CD4-positive, alpha-beta T cell treated with Interleukin-4 for 1 hour (primary cell): ENCODE measurements at regions not wholly inside any gene's neighbourhood (a gene's known extent, or its start where the extent isn't known, plus 50 kb on each side); places are given as distances from the start of the nearest gene placed in this dataset.

Experiments used
- DNase-seq, 2 donors: peaks; one replicate each; pipeline ENCODE4 v3.0.0-alpha.2; 2020 to 2022

DNA sequence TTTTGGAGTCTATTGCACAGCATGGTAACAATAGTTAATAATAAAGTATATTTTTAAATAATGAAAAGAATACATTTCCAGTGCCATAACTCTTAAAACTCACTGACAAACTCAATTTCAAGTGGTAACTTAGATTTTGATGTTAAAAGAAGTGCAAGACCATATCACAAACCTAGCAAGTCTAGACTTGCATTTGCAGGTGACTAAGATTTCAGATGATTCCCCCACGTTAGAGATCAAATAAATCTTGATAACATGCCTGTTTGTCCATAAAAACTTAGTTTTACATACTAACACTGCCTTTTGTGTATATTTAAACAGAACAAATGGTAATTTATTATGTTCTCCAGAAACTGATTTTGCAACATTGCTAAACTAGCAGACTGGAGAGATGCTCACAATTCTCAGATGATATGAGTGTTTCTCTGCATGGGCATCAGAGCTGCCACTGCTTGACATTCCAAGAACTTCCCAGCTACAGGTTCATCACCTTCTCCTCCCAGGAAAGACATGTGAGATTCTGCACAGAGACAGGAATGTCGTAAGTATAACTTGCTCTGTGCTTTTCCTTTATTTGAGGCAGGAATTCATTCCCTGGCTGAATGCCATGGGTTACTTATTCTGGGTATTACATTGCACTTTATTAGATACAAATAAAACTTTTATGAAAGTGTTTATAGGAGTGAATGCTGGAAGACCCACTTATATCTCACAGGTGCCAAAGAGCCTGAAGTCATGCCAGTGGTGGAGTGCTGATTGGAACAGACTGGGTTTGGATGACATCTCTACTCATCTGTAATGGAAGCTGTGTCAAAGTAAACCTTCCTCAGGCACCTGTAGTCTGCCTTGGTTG, 160.2 kb upstream of the FOXA2 start:
- DNase-seq = no peak

DNA sequence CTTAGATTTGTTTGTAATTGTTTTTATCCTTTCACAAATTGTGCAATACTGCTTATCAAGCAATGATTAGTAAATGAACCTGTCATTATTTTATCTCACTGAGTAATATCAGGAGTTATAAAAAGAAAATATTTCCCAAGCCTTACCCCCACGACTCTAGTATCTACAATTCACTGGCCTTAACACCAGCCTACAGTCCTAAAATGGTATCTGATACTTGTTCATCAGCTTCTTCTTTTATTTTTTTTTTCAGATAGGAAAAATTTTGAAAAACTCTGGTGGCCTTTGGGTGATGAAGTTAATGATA, 160.8 kb upstream of the FOXA2 start:
- no peak for DNase-seq

GRCh38 chr20:22746957-22747356, 162.6 kb upstream of the FOXA2 start:
- no peak for DNase-seq

DNA sequence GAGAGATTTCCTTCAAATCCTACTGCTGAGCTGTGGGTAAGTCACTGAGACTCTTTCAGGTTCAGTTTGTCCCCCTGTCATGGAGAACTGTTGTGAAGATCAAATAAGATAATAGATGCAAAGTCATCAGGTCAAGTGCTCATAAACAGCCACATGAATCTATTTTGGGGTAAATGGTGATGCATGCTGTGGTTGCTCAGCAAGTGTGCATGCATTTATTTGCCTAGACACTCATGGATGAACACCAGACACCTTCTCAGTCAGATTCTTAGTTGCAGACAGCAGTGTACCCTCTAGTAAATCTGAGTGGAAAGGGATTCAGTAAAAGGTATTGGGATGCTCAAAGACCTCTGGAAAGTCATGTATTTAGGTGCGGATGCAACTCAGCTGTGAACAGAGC, 168.0 kb upstream of the FOXA2 start:
- no peak for DNase-seq

DNA sequence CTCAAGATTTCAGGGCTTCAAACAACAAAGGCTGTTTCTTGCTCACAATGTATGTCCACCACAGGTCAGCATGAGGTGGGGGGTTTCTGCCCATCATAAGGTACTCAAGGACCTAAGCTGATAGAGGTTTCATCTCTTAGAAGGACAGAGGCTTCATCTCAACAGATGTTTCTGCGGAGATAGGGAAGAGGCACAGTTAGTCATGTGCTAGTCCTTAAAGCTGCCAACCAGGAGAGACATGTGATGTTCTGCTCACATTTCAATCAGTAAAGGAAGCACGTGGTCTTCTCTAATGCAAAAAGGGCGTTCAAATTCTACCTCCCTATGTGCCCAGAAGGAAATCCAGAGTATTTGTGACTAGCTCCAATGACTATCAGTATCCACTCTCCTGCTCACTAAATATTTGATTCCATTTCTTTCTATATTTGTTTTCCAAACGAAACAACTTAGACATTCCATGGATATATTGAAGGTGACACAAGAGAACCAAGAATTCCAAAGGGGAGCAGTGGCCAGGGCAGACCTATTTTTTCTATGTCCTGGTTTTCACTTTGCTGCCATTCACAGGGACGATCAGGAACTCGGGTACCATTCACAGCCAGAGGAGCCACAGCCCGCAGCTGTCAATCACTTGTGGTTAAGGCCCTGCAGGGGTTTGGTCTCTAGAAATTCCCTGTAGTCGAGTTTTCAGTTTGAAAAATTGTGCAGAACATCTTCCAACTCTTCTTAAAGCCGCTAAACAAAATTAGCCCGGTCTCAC, 173.2 kb upstream of the FOXA2 start:
- DNase-seq = no peak

- no peak for DNase-seq
These were observed 174.4 kb upstream of the FOXA2 start for GRCh38 chr20:22758815-22759214.

GRCh38 chr20:22762576-22763256, 178.3 kb upstream of the FOXA2 start:
- DNase-seq = no peak

DNA sequence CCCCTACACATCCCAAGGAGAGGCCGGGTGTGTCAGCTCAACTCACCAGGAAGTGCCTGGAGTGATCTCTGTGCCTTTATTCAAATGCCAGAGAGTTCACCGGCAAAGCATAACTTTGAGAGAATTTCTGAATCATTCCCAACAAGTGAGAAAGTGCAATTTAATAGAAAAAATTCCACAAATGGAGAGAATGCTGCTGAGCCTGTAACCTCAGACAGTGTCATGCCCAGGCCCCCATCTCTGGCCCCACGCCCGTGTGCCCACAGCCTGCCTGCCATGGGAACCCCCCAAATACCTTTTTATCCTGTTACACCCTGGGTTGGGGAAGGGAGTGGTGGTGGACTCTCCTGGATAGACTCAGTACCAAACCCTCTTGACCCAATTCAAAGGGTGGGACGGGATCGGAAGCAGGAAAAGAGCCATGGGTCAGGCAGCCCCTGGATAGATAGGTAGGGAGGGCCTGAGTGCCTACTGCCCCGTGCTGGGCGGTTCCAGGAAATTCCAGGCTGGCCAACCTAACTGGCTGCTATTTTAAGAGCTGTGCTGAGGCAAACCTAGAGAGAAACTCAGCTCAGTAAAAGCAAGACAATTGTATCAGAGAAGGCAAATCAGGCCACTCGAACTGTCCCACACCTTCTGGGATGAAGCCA, 179.0 kb upstream of the FOXA2 start:
- no peak for DNase-seq

DNA sequence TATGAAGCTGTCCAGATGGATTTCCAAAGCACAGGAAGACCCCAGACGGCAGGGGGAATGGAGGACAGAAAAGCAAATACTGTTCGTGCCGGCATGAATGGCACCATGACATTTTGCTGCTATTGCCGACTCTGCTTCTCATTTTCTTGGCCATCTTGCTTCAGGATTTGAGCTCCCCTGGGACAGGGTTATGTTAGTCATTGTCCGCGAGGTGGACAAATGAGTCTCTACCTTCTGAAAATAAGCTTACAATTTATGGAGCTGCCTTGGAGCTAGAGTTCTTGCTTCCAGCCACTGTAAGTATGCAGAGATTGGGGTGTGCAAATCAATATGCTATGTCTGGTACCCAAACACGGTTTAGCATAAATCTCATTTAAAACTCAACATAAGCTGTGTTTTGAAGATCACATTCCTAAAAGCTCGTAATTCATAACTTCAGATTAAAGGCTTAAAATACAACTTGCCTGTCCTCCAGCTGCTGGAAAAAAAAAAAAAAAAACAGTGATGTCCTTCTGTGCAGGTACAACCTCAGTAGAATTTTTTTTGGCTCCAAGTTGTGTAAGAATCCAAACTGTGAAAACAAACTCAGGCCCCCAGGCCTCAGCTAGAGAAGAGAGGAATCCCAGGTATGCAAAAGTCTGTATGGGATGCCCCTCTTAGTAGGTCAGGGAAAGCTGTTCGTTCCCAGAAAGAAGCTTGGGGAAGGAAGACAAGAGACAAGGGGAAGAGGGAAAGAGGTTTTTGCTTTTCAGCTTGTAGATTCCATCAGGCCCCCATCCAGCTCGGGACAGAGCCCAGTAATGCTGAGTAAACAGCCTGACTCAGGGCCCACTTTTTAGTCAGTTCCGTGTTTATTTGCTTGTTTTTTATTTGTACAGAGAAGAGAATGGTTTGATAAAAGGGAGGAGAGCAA, 184.2 kb upstream of the FOXA2 start:
- DNase-seq = no peak

GRCh38 chr20:22770241-22770800, 185.9 kb upstream of the FOXA2 start:
- no peak for DNase-seq

DNA sequence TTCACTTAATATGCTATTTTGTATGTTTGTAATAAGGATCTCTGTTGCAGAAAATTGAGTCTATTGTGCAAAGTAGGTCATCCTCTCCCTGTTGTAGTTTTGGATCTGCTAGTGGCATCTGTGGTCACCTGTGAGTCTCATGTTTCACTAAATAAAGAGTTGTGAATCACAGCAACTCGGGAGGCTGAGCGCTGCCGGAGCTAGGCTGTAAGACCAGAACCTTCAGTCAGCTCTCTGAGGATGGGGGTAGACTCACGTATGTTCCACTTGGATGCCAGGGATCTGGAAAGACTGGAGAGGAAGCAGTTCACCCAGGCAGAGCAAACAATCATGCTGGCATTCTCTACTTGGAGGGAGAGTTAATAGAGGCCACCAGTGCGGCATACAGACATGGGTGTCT, 187.3 kb upstream of the FOXA2 start:
- no peak for DNase-seq

DNA sequence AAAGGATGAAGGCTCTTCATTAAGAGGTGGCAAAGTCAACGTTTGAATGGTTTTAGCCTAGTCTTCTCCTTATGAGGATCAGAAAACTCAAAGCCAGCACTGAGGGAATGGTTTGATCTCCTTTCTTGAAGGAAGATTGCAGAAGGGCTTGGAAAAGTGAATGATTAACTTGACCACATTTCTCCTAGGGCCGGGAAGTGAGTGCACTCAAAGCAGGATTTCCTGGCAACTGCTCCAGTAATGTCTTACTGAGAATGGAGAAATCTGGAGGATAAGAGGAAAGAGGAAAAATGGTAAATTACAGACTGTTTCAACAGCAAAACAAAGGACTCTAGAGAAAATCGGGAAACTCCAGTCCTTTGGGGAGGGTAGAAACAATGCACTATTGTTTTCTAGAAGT, 189.0 kb upstream of the FOXA2 start:
- no peak for DNase-seq

DNA sequence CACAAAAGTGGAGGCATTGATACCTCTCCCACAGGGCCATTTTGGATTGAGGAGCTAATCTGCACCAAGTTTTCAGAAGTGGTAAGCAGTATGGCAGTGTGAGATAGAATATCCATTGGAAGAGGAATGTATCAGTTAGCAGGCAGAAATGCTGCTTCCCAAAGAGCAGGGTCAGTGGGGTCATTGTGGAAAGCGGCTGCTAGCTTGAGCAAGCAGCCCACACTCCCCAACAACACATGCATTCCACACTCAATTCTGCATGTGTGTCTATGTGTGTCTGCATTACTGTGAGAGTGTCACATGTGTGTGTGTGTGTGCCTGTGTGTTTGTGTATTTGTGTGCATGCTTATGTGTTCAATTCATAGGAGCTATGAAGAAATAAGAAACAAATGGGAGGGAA, 190.9 kb upstream of the FOXA2 start:
- no peak for DNase-seq

DNA sequence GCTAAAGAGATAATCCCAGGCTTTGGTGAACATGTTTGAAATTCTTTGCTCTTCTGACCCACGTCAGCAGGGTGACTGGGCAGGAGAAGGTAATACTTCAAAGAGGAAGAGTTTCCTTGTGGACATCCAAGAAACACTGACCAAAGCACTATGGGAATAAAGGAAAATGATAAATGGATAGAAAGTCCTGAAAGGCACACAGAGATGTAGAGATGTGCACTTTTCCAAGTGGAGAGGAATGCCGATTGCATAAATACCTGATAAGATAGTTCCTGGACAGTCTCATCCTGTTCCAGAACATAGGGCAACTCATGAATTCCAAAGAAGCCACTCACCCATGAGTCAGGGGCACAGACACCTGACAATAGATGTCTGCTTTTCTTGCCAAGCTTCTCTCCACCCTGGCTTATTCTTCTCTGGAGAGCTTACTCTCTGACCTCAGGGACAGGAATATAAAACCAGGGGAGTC, 191.3 kb upstream of the FOXA2 start:
- no peak for DNase-seq

DNA sequence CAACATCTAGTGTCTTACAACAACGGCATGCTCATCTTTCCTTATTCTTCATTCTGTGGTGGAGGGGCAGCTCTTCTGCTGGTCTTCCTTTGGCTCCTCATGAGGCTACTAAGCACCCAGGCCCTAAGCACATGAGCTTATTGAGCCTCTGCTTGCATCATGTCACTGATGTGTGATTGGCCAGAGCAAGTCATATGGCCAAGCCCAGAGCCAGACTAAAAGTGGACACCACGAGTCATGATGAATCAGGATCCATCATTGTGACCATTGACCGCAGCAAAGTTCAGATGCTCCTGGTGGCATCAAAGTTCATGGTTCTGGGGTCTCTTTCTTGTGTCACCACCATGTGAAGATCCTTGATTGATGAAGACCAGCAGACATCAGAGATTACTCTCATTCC, 192.0 kb upstream of the FOXA2 start:
- no peak for DNase-seq

DNA sequence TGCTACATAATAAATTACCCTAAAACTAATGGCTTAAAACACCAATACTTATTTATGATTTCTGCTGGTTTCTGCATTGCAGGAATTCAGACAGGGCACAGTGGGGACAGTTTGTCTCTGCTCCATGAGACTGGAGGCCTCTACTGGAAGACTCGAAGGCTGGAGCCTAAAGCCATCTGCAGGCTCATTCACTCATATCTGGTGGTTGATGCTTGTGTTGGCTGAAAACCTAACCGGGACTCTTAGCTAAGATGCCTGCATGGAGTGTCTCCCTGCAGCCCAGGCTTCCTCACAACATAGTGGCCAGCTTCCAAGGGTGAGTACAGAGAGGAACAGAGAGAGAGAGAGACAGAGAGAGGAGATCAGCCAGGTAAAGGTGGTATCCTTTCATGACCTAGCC, 195.5 kb upstream of the FOXA2 start:
- DNase-seq = no peak

GRCh38 chr20:22781869-22782268, 197.5 kb upstream of the FOXA2 start:
- DNase-seq = no peak

DNA sequence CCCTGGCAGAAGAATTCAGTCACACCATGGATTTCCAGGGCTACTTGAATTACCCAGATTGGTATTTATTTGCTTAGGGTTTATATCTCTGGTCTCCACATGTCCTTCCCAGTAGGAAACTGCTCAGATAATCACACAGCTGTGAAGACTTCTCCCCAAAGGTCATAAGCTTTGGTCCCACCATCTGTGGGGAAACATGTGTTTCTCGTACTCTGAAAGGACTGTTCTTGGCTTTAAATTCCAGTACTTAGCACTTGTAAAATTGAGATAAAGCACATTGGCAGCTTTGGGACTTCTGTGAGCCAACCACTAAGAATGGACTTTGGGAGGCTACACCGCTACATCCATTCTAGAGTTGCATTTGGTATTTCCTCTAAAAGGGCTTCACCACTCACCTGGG, 205.3 kb upstream of the FOXA2 start:
- no peak for DNase-seq

DNA sequence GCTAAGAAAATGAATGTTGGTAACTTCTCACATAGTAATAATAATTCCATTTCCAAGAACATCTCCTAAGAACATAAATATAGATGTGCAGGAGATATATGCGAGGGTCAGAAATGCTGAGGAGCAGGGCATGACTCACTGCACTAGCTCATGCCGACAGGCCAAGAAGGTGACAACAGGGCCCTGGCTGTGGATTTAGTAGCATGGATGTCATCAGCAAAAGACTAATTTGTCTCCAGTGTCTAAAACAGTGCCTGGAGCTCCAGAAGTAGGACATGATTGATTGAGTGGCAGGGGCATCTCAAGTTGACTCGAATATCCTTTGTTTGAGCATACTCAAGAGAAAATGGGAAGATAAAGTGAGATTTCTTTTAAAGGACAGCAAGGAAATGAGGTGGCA, 207.0 kb upstream of the FOXA2 start:
- DNase-seq = no peak

DNA sequence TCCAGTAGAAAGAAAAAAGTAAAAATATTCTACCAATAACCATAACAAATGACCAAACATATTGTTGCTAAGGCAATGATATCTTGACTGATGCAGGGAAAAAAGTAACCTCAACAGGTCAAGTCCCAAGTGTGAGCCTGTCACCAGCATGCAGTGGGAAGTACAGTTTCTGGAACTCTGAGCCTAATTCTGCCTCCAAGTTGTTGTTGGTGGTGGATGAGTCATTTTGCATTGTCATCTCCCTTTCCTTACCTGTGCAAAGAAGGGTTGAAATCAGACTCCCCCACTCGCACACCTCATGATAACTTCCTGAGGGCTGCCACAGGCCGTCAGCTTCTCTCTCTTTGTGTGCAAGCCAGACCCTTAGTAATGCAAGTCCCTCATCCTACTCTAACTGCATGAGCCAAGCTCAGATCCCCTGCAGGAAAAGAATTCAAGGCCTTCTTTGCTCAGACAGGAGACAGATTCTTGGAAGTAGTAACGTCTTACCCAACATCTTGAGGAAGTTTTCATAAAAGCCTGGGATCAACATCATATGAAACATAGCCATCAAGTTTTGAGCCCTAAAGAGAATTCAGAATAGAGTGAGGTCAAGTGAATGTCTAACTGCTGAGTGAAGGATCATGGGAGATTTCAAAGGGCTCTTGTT, 207.6 kb upstream of the FOXA2 start:
- DNase-seq = no peak

GRCh38 chr20:22794200-22794599, 209.8 kb upstream of the FOXA2 start:
- no peak for DNase-seq
